SK-N-SH treated with all-trans-retinoic acid at 6 μM for 48 hours (cell line): ENCODE measurements at regions not wholly inside any gene's neighbourhood (a gene's known extent, or its start where the extent isn't known, plus 50 kb on each side); places are given as distances from the start of the nearest gene placed in this dataset.

Experiments used
- ATAC-seq: fragments of 200-7000 bp; cut with Tn5 transposase; 3 replicates; pipeline ENCODE4 v1.9.1; 2020; ENCODE audit warnings: mild to moderate bottlenecking, moderate library complexity
- ARNTL ChIP-seq: fragments of 450-650 bp; formaldehyde crosslinking; IDR thresholded peaks from 2 replicates; pipeline ENCODE4 v1.5.0; 2020; ENCODE audit warnings: low read depth, mild to moderate bottlenecking, moderate library complexity, borderline replicate concordance
- BACH2 ChIP-seq: fragments of 250-450 bp; sonication (Bioruptor Pico); IDR thresholded peaks from 2 replicates; pipeline ENCODE4 v1.9.0; 2021; ENCODE audit warnings: mild to moderate bottlenecking, borderline replicate concordance
- ESRRG ChIP-seq: fragments of 250-450 bp; sonication (Bioruptor Pico); IDR thresholded peaks from 2 replicates; pipeline ENCODE4 v1.6.1; 2021; ENCODE audit warnings: mild to moderate bottlenecking
- GLIS3 ChIP-seq: fragments of 250-450 bp; sonication (Bioruptor Pico); IDR thresholded peaks from 2 replicates; pipeline ENCODE4 v1.5.0; 2020; ENCODE audit warnings: mild to moderate bottlenecking, moderate library complexity
- ISL1 ChIP-seq: fragments of 250-450 bp; sonication (Bioruptor Pico); IDR thresholded peaks from 2 replicates; pipeline ENCODE4 v2.1.2; 2022; ENCODE audit warnings: mild to moderate bottlenecking, moderate library complexity
- OSR1 ChIP-seq: fragments of 250-450 bp; sonication (Bioruptor Pico); IDR thresholded peaks from 2 replicates; pipeline ENCODE4 v1.8.0; 2022; ENCODE audit warnings: moderate library complexity, mild to moderate bottlenecking, inconsistent platforms
- POU6F1 ChIP-seq: fragments of 250-450 bp; sonication (Bioruptor Pico); IDR thresholded peaks from 2 replicates; pipeline ENCODE4 v1.8.0; 2021; ENCODE audit warnings: low read depth, mild to moderate bottlenecking, moderate library complexity, borderline replicate concordance
- PPARA ChIP-seq: fragments of 250-450 bp; sonication (Bioruptor Pico); IDR thresholded peaks from 2 replicates; pipeline ENCODE4 v1.5.0; 2020; ENCODE audit warnings: mild to moderate bottlenecking, borderline replicate concordance
- RARB ChIP-seq: fragments of 250-450 bp; sonication (Bioruptor Pico); IDR thresholded peaks from 2 replicates; pipeline ENCODE4 v1.8.0; 2021; ENCODE audit warnings: mild to moderate bottlenecking, moderate library complexity
- SNAI2 ChIP-seq: fragments of 250-450 bp; sonication (Bioruptor Pico); IDR thresholded peaks from 2 replicates; pipeline ENCODE4 v1.5.0; 2020; ENCODE audit warnings: mild to moderate bottlenecking, moderate library complexity
- TCF4 ChIP-seq: fragments of 250-450 bp; sonication (Bioruptor Pico); IDR thresholded peaks from 2 replicates; pipeline ENCODE4 v1.8.0; 2021; ENCODE audit warnings: mild to moderate bottlenecking, moderate library complexity, borderline replicate concordance
- TOX ChIP-seq: fragments of 250-450 bp; sonication (Bioruptor Pico); IDR thresholded peaks from 2 replicates; pipeline ENCODE4 v1.8.0; 2021; ENCODE audit warnings: mild to moderate bottlenecking, moderate library complexity, borderline replicate concordance
- TSHZ2 ChIP-seq: fragments of 250-450 bp; sonication (Bioruptor Pico); IDR thresholded peaks from 2 replicates; pipeline ENCODE4 v1.5.0; 2020; ENCODE audit warnings: mild to moderate bottlenecking, moderate library complexity
- ZC3H10 ChIP-seq: fragments of 250-450 bp; sonication (Bioruptor Pico); IDR thresholded peaks from 2 replicates; pipeline ENCODE4 v1.5.1; 2021; ENCODE audit warnings: mild to moderate bottlenecking, moderate library complexity
- ZFP3 ChIP-seq: fragments of 250-450 bp; sonication (Bioruptor Pico); IDR thresholded peaks from 2 replicates; pipeline ENCODE4 v1.5.0; 2020; ENCODE audit warnings: mild to moderate bottlenecking, moderate library complexity
- ZNF565 ChIP-seq: fragments of 450-650 bp; formaldehyde crosslinking; conservative IDR thresholded peaks from 2 replicates; pipeline ENCODE4 v1.5.0; 2020; ENCODE audit warnings: low read depth, mild to moderate bottlenecking, moderate library complexity
- ZNF70 ChIP-seq: fragments of 450-650 bp; formaldehyde crosslinking; IDR thresholded peaks from 2 replicates; pipeline ENCODE4 v1.5.0; 2020; ENCODE audit warnings: mild to moderate bottlenecking, moderate library complexity
- ZNF8 ChIP-seq: fragments of 450-650 bp; formaldehyde crosslinking; IDR thresholded peaks from 2 replicates; pipeline ENCODE4 v1.5.0; 2020; ENCODE audit warnings: mild to moderate bottlenecking, moderate library complexity
- TF ChIP-seq, protein P1 (sequence below): fragments of 250-450 bp; sonication (Bioruptor Pico); IDR thresholded peaks from 2 replicates; pipeline ENCODE4 v1.8.0; 2020; ENCODE audit warnings: mild to moderate bottlenecking, moderate library complexity, borderline replicate concordance
- TF ChIP-seq, protein P2 (sequence below): fragments of 250-450 bp; sonication (Bioruptor Pico); IDR thresholded peaks from 2 replicates; pipeline ENCODE4 v1.5.1; 2021; ENCODE audit warnings: mild to moderate bottlenecking, moderate library complexity

DNA sequence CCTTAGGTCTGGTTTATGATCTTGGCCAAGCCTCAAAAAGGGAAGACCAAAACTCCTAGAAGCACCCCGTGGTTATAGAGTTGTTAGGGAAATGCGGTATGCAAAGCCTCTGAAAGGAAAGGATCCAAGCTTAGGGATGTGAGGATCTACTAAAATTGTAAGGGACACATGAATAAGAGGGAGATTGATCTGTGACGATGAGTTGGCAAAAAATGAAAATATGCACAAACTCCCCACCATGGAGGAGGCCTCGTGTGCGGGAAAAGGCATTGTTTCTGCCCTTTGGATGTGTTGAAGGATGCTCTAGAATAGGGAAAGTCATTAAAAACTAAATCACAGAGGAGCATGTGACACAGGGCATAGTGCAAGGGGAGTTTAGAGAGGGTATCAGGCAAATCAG lies 88.7 kb upstream of the UBL3 start:
- no peak for ATAC-seq

DNA sequence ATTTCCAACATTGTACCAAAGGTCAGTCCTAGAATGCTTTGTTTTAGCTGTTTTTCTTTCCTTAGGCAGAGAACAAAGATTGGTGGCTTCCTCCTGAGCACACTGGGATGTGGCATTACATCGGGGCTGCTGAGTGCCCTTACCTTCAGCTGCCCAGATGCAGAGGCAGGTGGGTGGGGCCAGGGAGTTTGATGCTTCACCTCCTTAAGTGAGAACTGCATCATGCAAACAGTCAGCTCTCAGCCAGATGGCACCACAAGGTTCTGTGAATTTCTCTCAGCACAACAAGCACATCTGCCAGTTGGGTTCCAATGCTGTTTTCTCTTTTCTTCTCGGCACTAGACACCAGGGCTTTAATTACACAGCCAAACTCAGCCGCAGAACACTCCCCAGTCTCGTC lies 87.4 kb upstream of the UBL3 start:
- ATAC-seq = no peak
- TF ChIP-seq, protein P1, sequence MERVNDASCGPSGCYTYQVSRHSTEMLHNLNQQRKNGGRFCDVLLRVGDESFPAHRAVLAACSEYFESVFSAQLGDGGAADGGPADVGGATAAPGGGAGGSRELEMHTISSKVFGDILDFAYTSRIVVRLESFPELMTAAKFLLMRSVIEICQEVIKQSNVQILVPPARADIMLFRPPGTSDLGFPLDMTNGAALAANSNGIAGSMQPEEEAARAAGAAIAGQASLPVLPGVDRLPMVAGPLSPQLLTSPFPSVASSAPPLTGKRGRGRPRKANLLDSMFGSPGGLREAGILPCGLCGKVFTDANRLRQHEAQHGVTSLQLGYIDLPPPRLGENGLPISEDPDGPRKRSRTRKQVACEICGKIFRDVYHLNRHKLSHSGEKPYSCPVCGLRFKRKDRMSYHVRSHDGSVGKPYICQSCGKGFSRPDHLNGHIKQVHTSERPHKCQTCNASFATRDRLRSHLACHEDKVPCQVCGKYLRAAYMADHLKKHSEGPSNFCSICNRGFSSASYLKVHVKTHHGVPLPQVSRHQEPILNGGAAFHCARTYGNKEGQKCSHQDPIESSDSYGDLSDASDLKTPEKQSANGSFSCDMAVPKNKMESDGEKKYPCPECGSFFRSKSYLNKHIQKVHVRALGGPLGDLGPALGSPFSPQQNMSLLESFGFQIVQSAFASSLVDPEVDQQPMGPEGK (CRISPR knock-in tag) = no peak
- no peak for TF ChIP-seq ESRRG (CRISPR knock-in tag)
- no peak for TF ChIP-seq SNAI2 (CRISPR knock-in tag)
- TF ChIP-seq ARNTL (CRISPR knock-in tag) = no peak
- TF ChIP-seq, protein P2, sequence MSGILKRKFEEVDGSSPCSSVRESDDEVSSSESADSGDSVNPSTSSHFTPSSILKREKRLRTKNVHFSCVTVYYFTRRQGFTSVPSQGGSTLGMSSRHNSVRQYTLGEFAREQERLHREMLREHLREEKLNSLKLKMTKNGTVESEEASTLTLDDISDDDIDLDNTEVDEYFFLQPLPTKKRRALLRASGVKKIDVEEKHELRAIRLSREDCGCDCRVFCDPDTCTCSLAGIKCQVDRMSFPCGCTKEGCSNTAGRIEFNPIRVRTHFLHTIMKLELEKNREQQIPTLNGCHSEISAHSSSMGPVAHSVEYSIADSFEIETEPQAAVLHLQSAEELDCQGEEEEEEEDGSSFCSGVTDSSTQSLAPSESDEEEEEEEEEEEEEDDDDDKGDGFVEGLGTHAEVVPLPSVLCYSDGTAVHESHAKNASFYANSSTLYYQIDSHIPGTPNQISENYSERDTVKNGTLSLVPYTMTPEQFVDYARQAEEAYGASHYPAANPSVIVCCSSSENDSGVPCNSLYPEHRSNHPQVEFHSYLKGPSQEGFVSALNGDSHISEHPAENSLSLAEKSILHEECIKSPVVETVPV (CRISPR knock-in tag) = no peak
- no peak for TF ChIP-seq RARB (CRISPR knock-in tag)
- no peak for TF ChIP-seq ZFP3
- TF ChIP-seq TCF4 (CRISPR knock-in tag) = no peak
- no peak for TF ChIP-seq GLIS3 (CRISPR knock-in tag)
- TF ChIP-seq PPARA (CRISPR knock-in tag) = no peak
- TF ChIP-seq TOX = no peak
- no peak for TF ChIP-seq OSR1
- TF ChIP-seq ZNF565 (CRISPR knock-in tag) = no peak
- TF ChIP-seq TSHZ2 (CRISPR knock-in tag) = no peak
- no peak for TF ChIP-seq BACH2 (CRISPR knock-in tag)
- no peak for TF ChIP-seq ZNF70
- TF ChIP-seq, all 23 proteins: peak for 0

More for the DNA sequence above, 88.7 kb upstream of the UBL3 start:
- no peak for TF ChIP-seq ZC3H10
- TF ChIP-seq ZNF565 (CRISPR knock-in tag) = no peak

GRCh38 chr13:29937379-29937778 lies 87.0 kb upstream of the UBL3 start:
- no peak for ATAC-seq
- TF ChIP-seq TOX (no peak), ARNTL (CRISPR knock-in tag) (no peak), TCF4 (CRISPR knock-in tag) (no peak), GLIS3 (CRISPR knock-in tag) (no peak), ZNF70 (no peak), ZC3H10 (no peak), ESRRG (CRISPR knock-in tag) (no peak), TSHZ2 (CRISPR knock-in tag) (no peak), ZFP3 (no peak), ISL1 (no peak), ZNF8 (CRISPR knock-in tag) (no peak), POU6F1 (CRISPR knock-in tag) (no peak), OSR1 (no peak), SNAI2 (CRISPR knock-in tag) (no peak)
- TF ChIP-seq, protein P1 (CRISPR knock-in tag) = no peak
